Fibroblast of pulmonary artery (primary cell): ENCODE measurements at regions not wholly inside any gene's neighbourhood (a gene's known extent, or its start where the extent isn't known, plus 50 kb on each side); places are given as distances from the start of the nearest gene placed in this dataset.

Experiments used
- DNase-seq: peaks from one replicate; pipeline ENCODE4 v3.0.0-alpha.2; 2010; ENCODE audit warnings: low read depth
- H3K4me3 ChIP-seq: replicated peaks from 2 replicates; pipeline ENCODE4 v1.5.1; 2011; ENCODE audit warnings: low read depth, mild to moderate bottlenecking, control low read depth, low read length, moderate library complexity
- CTCF ChIP-seq: IDR thresholded peaks from 2 replicates; pipeline ENCODE4 v1.5.1; 2011; ENCODE audit warnings: mild to moderate bottlenecking, control low read depth, low read length, inconsistent platforms; ENCODE audit errors: missing control alignments

GRCh38 chr2:199707593-199708185, 143.3 kb downstream of the FTCDNL1 start:
- no peak for DNase-seq
- TF ChIP-seq CTCF: no peak

DNA sequence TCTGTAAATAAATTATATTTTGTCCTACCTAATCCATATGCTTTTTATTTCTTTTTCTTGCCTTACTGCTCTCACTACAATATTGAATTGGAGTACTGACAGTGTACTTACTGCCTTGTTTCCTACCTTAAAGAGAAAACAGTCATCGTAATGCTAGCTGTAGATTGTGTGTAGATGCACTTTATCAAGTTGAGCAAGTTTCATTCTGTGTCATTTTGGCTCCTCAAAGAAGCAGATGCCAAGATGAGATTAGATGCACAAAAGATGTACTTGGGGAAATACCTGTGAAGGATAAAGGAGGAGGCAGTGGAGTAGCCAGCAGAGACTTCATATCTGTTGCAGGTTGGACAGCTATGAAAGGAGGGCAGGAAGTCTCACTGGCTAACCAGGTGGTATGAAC, 145.5 kb downstream of the FTCDNL1 start:
- TF ChIP-seq CTCF: no peak
- H3K4me3 ChIP-seq: no peak overlapping the region
- no peak for DNase-seq

More at GRCh38 chr2:199707593-199708185, 143.3 kb downstream of the FTCDNL1 start:
- H3K4me3 ChIP-seq: no peak overlapping the region

DNA sequence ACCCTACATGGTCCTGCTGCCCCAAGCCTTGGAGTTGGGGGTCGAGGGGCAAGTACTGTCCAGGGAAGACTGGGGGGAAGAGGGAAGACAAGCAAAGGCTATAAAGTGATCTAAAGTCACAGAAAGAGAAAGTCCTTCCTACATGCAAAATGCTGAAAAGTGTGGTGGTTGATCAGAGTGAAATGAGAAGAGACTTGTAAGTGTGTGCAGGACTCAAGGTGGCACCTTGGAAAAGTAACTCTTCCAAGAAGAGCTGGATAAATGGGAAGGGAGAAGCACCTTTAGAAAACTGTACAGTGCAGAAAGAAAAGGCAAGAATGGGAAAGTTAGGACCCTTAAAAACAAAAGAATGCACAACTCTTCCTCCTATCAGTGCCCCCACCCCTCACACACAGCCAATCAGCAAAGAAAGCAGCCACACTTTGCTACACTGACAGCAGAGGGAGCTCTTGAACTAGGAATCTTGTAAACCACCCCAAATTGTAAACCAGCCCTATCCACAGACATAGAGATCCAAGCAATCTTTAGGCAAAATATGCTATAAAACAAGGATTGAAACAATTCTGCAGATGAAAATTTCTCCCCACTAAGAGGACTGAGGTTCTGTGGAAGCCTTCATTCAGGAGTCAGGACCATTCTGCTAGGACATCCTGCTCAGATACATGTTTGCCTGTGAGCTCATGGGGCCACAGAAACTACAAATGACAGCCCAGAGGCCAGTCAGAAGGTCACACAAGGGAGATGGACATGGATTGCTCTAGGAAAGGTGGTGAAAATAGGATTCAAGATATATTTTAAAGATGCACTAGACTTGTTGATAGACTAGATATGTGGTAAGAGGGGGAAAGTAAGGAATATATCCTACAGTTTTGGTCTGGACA, 146.4 kb downstream of the FTCDNL1 start:
- TF ChIP-seq CTCF: peak; percentile 32
- DNase-seq: peak; percentile 18
- H3K4me3 ChIP-seq: no peak overlapping the region

- no peak overlapping the region for H3K4me3 ChIP-seq
- TF ChIP-seq CTCF: no peak
- DNase-seq: no peak
Measured at GRCh38 chr2:199703199-199703598, 147.8 kb downstream of the FTCDNL1 start.

DNA sequence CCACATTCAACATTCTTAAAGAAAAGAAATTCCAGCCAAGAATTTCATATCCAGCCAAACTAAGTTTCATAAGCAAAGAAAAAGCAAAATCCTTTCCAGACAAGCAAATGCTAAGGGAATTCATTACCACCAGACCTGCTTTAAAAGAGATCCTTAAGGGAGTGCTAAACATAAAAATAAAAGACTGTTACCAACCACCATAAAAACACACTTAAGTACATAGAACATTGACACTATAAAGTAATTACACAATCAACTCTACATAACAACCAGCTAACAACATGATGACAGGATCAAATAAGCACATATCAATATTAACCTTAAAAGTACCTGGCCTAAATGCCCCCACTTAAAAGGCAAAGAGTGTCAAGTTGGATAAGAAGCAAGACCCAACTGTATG, 153.5 kb downstream of the FTCDNL1 start:
- H3K4me3 ChIP-seq: no peak overlapping the region
- DNase-seq: no peak
- TF ChIP-seq CTCF: no peak

DNA sequence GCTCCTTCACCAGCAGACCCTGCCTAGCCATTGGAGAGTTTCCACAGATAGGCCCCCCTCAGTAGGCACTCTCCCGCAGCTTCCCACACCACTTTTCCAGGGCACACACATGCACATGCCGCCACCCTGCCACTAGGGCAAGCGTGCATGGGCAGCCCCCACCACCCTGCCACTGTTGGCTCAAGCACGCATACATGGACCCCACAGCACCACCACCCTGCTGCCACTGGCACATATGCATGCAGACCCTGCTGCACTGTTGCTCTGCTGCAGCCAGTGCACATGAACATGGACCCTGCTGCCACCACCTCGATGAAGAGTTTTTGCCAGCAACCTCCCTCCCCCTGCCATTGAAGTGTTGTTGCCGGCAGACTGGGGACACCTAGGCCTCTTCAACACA, 154.9 kb downstream of the FTCDNL1 start:
- no peak for TF ChIP-seq CTCF
- H3K4me3 ChIP-seq: no peak overlapping the region
- no peak for DNase-seq

DNA sequence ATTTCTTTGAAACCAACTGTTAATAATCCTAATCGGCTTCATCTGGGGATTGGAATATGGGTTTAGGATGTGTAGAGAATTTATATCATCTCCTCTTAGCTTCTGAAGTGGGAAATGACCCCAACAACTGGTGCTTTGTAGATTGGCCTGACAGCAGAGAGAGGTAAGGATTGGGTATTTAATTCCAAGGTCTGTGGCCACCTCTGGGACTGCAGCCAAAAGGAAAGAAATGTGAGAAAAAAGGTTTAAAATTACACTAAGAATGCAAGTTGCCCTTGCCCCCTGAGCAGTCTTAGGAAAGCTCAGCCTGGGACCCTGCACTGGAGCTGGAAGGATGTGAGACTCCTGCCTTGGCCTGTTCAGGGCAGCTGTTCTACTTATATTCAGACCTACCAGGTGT, 157.1 kb downstream of the FTCDNL1 start:
- H3K4me3 ChIP-seq: no peak overlapping the region
- DNase-seq: no peak
- TF ChIP-seq CTCF: no peak
